ELR (cell line): ENCODE measurements at regions not wholly inside any gene's neighbourhood (a gene's known extent, or its start where the extent isn't known, plus 50 kb on each side); places are given as distances from the start of the nearest gene placed in this dataset.
"Not testable (repeated sequence)": the region's sequence is repeated elsewhere in the genome, so short reads cannot be mapped to it uniquely, and the experiment has no call there.

Experiments
- DNase-seq: peaks from one replicate; pipeline ENCODE4 v3.0.0-alpha.2; 2015; ENCODE audit warnings: low read depth

GRCh38 chr7:153193144-153193595 lies 433.6 kb downstream of the ACTR3B start:
- DNase-seq = peak; percentile 0

- DNase-seq = no peak
Measured at GRCh38 chr7:153217032-153217431, 457.5 kb downstream of the ACTR3B start.

GRCh38 chr7:153224890-153225289 lies 465.3 kb downstream of the ACTR3B start:
- DNase-seq = no peak

GRCh38 chr7:153245136-153245535 lies 485.6 kb downstream of the ACTR3B start:
- not testable (repeated sequence) for DNase-seq

GRCh38 chr7:153245809-153246208 lies 486.3 kb downstream of the ACTR3B start:
- DNase-seq = no peak

GRCh38 chr7:153247926-153248325 lies 488.4 kb downstream of the ACTR3B start:
- DNase-seq = no peak

- no peak for DNase-seq
Measured at GRCh38 chr7:153258686-153259085, 499.1 kb downstream of the ACTR3B start.

GRCh38 chr7:153276394-153276793 lies 516.8 kb downstream of the ACTR3B start:
- no peak for DNase-seq

GRCh38 chr7:153286763-153287162 lies 527.2 kb downstream of the ACTR3B start:
- no peak for DNase-seq

- no peak for DNase-seq
Measured at GRCh38 chr7:153290066-153290465, 530.5 kb downstream of the ACTR3B start.

- no peak for DNase-seq
Measured at GRCh38 chr7:153297141-153297540, 537.6 kb downstream of the ACTR3B start.

GRCh38 chr7:153301936-153302335 lies 542.4 kb downstream of the ACTR3B start:
- DNase-seq = no peak

- no peak for DNase-seq
Measured at GRCh38 chr7:153320005-153320404, 560.5 kb downstream of the ACTR3B start.

- no peak for DNase-seq
Measured at GRCh38 chr7:153320681-153321080, 561.1 kb downstream of the ACTR3B start.

- no peak for DNase-seq
Measured at GRCh38 chr7:153322991-153323390, 563.4 kb downstream of the ACTR3B start.

- no peak for DNase-seq
Measured at GRCh38 chr7:153324094-153324493, 564.5 kb downstream of the ACTR3B start.

- DNase-seq = no peak
Measured at GRCh38 chr7:153327683-153328082, 568.1 kb downstream of the ACTR3B start.

GRCh38 chr7:153331427-153331826 lies 571.9 kb downstream of the ACTR3B start:
- DNase-seq = no peak

- DNase-seq = no peak
Measured at GRCh38 chr7:153354071-153354470, 594.5 kb downstream of the ACTR3B start.

GRCh38 chr7:153370092-153370491 lies 610.5 kb downstream of the ACTR3B start:
- DNase-seq = no peak

- DNase-seq = no peak
Measured at GRCh38 chr7:153380636-153381035, 621.1 kb downstream of the ACTR3B start.

GRCh38 chr7:153381275-153382040 lies 621.9 kb downstream of the ACTR3B start:
- no peak for DNase-seq

- no peak for DNase-seq
Measured at GRCh38 chr7:153382641-153383101, 623.1 kb downstream of the ACTR3B start.

GRCh38 chr7:153383781-153384180 lies 624.2 kb downstream of the ACTR3B start:
- no peak for DNase-seq
